ENCODE measurements at regions not wholly inside any gene's neighbourhood (a gene's known extent, or its start where the extent isn't known, plus 50 kb on each side); places are given as distances from the start of the nearest gene placed in this dataset.
A peak's percentile ranks its signal among the peaks of the same experiment; 100 is the strongest.
"Not testable (repeated sequence)": the region's sequence is repeated elsewhere in the genome, so short reads cannot be mapped to it uniquely, and the experiment has no call there.

DNA sequence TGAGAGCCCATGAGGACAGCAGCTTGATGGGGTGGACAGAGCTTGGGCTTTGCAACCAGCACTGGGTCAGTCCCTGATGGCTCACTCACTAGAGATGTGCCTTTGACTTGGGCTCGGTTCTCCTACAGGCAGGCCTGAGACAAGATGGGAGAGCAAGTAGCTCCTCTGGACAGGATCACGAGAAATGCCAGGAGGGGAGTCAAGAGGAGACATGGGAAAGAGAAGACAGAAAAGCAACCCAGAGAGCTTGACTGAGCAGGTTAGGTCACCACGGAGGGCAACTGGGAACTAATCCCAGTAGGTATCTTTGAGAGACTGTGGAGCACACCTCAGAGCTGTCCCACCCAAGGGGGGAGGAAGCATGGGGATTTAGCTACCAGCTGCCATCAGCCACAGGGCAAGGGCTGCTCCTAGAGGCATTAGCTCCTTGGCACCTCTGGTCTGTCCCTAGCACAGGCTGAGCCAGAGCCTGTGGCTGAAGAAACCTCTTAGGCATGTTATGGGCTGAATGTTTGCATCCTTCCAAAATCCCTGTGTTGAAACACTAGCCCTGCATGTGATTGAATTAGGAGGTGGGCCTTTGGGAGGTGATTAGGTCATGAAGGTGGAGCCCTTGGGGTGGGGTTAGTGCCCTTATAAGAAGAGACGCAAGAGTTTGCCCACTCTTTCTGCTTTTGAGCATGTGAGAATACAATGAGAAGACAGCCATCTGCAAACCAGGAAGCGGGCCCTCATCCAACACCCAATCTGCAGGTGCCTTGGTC lies 145.6 kb downstream of the SMIM20 start:
- peaks cover 9% of the 10 kb centered on the region for H3K4me1 ChIP-seq (ENCODE audit: insufficient read depth, low read length)
- DNase-seq (ENCODE audit: insufficient read length, low spot score, missing footprints), result no peak
- H3K36me3 ChIP-seq (ENCODE audit: insufficient read depth, low read length), result no peaks in the 10 kb centered on the region
- H3K27ac ChIP-seq (ENCODE audit: low read depth, low read length), result peak overlapping the region; percentile 73
- no peak for TF ChIP-seq CTCF (IDR thresholded peaks at IDR 0.05; ENCODE audit: extremely low read depth, low read depth, low read length)
- H3K79me2 ChIP-seq (ENCODE audit: insufficient read depth, low read length), result no peaks in the 10 kb centered on the region
- no peaks in the 10 kb centered on the region for H3K27me3 ChIP-seq (ENCODE audit: insufficient read depth, low read length)
- no peak overlapping the region for H3K4me3 ChIP-seq (ENCODE audit: insufficient read depth, low read length)
- H3K9me3 ChIP-seq (ENCODE audit: low read depth, low read length), result no peaks in the 10 kb centered on the region
- H3K4me2 ChIP-seq (ENCODE audit: insufficient read depth, low read length), result no peak overlapping the region
- no peaks in the 10 kb centered on the region for H4K20me1 ChIP-seq (ENCODE audit: insufficient read depth, low read length)
- no peak overlapping the region for H2AFZ ChIP-seq (ENCODE audit: low read length)

- TF ChIP-seq CTCF (IDR thresholded peaks at IDR 0.05; ENCODE audit: extremely low read depth, low read depth, low read length), result no peak
- no peak overlapping the region for H3K4me2 ChIP-seq (ENCODE audit: insufficient read depth, low read length)
- H4K20me1 ChIP-seq (ENCODE audit: insufficient read depth, low read length), result no peaks in the 10 kb centered on the region
- no peaks in the 10 kb centered on the region for H3K9me3 ChIP-seq (ENCODE audit: low read depth, low read length)
- H3K27me3 ChIP-seq (ENCODE audit: insufficient read depth, low read length), result no peaks in the 10 kb centered on the region
- no peak overlapping the region for H3K4me3 ChIP-seq (ENCODE audit: insufficient read depth, low read length)
- H3K4me1 ChIP-seq (ENCODE audit: insufficient read depth, low read length), result peaks cover 9% of the 10 kb centered on the region
- H3K79me2 ChIP-seq (ENCODE audit: insufficient read depth, low read length), result no peaks in the 10 kb centered on the region
- DNase-seq (ENCODE audit: insufficient read length, low spot score, missing footprints), result no peak
- peak overlapping the region; percentile 73 for H3K27ac ChIP-seq (ENCODE audit: low read depth, low read length)
- no peaks in the 10 kb centered on the region for H3K36me3 ChIP-seq (ENCODE audit: insufficient read depth, low read length)
- H2AFZ ChIP-seq (ENCODE audit: low read length), result no peak overlapping the region
These were observed 146.3 kb downstream of the SMIM20 start for GRCh38 chr4:26060286-26060685.

GRCh38 chr4:26061248-26061986 lies 147.4 kb downstream of the SMIM20 start:
- Histone ChIP-seq H3K9me3 (ENCODE audit: low read depth, low read length) (no peaks in the 10 kb centered on the region), H3K36me3 (ENCODE audit: insufficient read depth, low read length) (no peaks in the 10 kb centered on the region), H3K4me2 (ENCODE audit: insufficient read depth, low read length) (no peak overlapping the region), H3K79me2 (ENCODE audit: insufficient read depth, low read length) (no peaks in the 10 kb centered on the region), H3K27ac (ENCODE audit: low read depth, low read length) (peak overlapping the region; percentile 73), H3K27me3 (ENCODE audit: insufficient read depth, low read length) (no peaks in the 10 kb centered on the region), H3K4me1 (ENCODE audit: insufficient read depth, low read length) (peaks cover 9% of the 10 kb centered on the region), H2AFZ (ENCODE audit: low read length) (no peak overlapping the region), H3K4me3 (ENCODE audit: insufficient read depth, low read length) (no peak overlapping the region), H4K20me1 (ENCODE audit: insufficient read depth, low read length) (no peaks in the 10 kb centered on the region)
- DNase-seq (ENCODE audit: insufficient read length, low spot score, missing footprints), result peak; percentile 85
- TF ChIP-seq CTCF (IDR thresholded peaks at IDR 0.05; ENCODE audit: extremely low read depth, low read depth, low read length), result peak; percentile 58

DNA sequence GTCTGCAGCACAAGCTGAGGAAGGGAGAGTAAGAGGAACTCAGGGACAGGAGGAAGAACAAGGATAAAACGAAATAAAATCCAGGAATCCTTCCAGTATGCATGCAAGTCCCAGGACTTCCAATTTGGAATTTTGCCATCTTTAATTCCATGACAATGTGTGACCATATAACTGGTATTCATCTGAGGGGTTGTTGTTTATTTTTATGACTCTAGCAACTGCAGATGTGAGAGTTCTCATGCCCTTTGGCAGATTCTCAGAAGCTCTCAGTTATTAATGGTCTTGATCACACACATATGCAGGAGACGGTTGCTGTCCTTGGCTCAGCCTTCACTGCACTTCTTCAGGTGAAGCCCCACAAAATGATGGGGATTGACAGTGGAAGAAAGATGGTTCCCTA lies 148.2 kb downstream of the SMIM20 start:
- DNase-seq (ENCODE audit: insufficient read length, low spot score, missing footprints), result no peak
- Histone ChIP-seq H4K20me1 (ENCODE audit: insufficient read depth, low read length) (no peaks in the 10 kb centered on the region), H3K4me2 (ENCODE audit: insufficient read depth, low read length) (no peak overlapping the region), H3K4me1 (ENCODE audit: insufficient read depth, low read length) (peaks cover 9% of the 10 kb centered on the region), H3K27ac (ENCODE audit: low read depth, low read length) (peak overlapping the region; percentile 73), H2AFZ (ENCODE audit: low read length) (no peak overlapping the region), H3K27me3 (ENCODE audit: insufficient read depth, low read length) (no peaks in the 10 kb centered on the region), H3K36me3 (ENCODE audit: insufficient read depth, low read length) (no peaks in the 10 kb centered on the region), H3K9me3 (ENCODE audit: low read depth, low read length) (no peaks in the 10 kb centered on the region), H3K79me2 (ENCODE audit: insufficient read depth, low read length) (no peaks in the 10 kb centered on the region), H3K4me3 (ENCODE audit: insufficient read depth, low read length) (no peak overlapping the region)
- no peak for TF ChIP-seq CTCF (IDR thresholded peaks at IDR 0.05; ENCODE audit: extremely low read depth, low read depth, low read length)

- H2AFZ ChIP-seq (ENCODE audit: low read length); H3K4me2 ChIP-seq (ENCODE audit: insufficient read depth, low read length); H3K79me2 ChIP-seq (ENCODE audit: insufficient read depth, low read length); H3K4me3 ChIP-seq (ENCODE audit: insufficient read depth, low read length); H3K36me3 ChIP-seq (ENCODE audit: insufficient read depth, low read length); H3K27ac ChIP-seq (ENCODE audit: low read depth, low read length); H3K27me3 ChIP-seq (ENCODE audit: insufficient read depth, low read length); H3K9me3 ChIP-seq (ENCODE audit: low read depth, low read length); H4K20me1 ChIP-seq (ENCODE audit: insufficient read depth, low read length); DNase-seq (ENCODE audit: insufficient read length, low spot score, missing footprints); H3K4me1 ChIP-seq (ENCODE audit: insufficient read depth, low read length): not testable (repeated sequence)
These were observed 150.0 kb downstream of the SMIM20 start for GRCh38 chr4:26064009-26064408.
